ENCODE measurements at regions not wholly inside any gene's neighbourhood (a gene's known extent, or its start where the extent isn't known, plus 50 kb on each side); places are given as distances from the start of the nearest gene placed in this dataset.
A peak's percentile ranks its signal among the peaks of the same experiment; 100 is the strongest.
"Not testable (repeated sequence)": the region's sequence is repeated elsewhere in the genome, so short reads cannot be mapped to it uniquely, and the experiment has no call there.

- Mint-ChIP-seq H3K27ac (no peak overlapping the region), H3K4me1 (no peaks in the 10 kb centered on the region), H3K27me3 (no peaks in the 10 kb centered on the region), H3K4me3 (no peak overlapping the region), H3K9me3 (peaks cover 3 to 8% of the 10 kb centered on the region in 2 donors)
- ATAC-seq: no peak
- no peak for DNase-seq
Measured at GRCh38 chr2:37802899-37803379, 122.1 kb upstream of the RMDN2 start.

- not testable (repeated sequence) for ATAC-seq, DNase-seq, H3K4me3 Mint-ChIP-seq, H3K27ac Mint-ChIP-seq, H3K4me1 Mint-ChIP-seq, H3K27me3 Mint-ChIP-seq
- H3K9me3 Mint-ChIP-seq: peaks cover 8 to 11% of the 10 kb centered on the region in 2 donors
Measured at GRCh38 chr2:37806004-37806403, 119.1 kb upstream of the RMDN2 start.

GRCh38 chr2:37809525-37809924, 115.6 kb upstream of the RMDN2 start:
- ATAC-seq: no peak
- H3K9me3 Mint-ChIP-seq: peaks cover 8 to 11% of the 10 kb centered on the region in 2 donors
- no peak for DNase-seq
- no peak overlapping the region for H3K4me3 Mint-ChIP-seq
- H3K4me1 Mint-ChIP-seq: peaks cover 7% of the 10 kb centered on the region
- no peak overlapping the region for H3K27ac Mint-ChIP-seq
- H3K27me3 Mint-ChIP-seq: no peaks in the 10 kb centered on the region

DNA sequence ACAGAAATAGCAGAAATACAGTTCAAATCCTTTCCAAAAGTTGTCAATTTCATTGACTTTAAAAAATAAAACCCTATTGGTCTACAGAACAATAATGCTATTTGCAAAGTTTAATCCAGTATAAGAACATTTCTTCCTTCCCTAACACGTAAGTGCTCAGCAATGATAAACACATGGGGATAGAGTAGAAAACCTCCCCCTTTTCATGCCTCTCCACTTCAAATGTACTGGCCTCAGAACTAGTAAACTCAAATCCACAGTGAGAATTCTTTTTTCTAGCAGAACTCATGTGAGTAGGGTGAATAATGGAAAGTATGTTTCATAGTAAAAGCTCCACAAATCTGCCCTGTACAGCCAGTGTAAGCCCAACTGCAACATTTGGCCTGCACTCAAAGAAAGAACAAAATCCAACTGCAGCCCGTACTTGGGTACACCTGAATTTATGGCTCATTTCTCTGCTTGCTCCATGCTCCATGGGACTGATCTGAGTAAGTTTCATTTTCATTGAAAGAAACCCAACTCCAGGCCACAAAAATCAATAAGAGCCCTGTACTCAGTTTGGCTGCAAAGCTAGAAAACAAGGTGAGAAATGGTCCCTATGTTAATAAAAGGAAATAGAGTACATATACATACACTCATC, 115.0 kb upstream of the RMDN2 start:
- Mint-ChIP-seq H3K4me3 (no peak overlapping the region), H3K27ac (no peak overlapping the region), H3K4me1 (peaks cover 7% of the 10 kb centered on the region), H3K9me3 (peaks cover 8 to 11% of the 10 kb centered on the region in 2 donors), H3K27me3 (no peaks in the 10 kb centered on the region)
- DNase-seq (no peak), ATAC-seq (no peak)

DNA sequence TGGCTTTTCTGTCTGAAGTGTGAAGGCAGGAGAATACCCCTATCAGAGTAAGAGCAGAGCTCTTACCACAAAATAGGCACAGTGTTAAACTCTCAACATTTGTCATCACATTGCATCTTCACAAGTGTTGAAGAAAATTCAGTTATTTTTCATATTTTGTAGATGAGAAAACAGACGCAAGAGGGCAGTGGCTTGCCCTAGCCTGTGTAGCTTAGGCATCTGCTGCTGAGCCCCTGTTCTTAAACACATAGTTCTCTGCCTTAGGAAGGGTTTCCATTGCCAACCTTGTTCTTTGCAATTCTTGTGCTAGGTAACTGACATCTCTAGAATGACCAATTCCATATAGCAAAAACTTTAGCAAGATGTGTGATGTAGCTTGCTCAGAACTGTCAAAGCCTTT, 112.7 kb upstream of the RMDN2 start:
- Mint-ChIP-seq H3K9me3 (peaks cover 0 to 7% of the 10 kb centered on the region in 2 donors), H3K4me1 (peaks cover 7% of the 10 kb centered on the region), H3K27me3 (no peaks in the 10 kb centered on the region), H3K27ac (no peak overlapping the region), H3K4me3 (no peak overlapping the region)
- no peak for DNase-seq
- no peak for ATAC-seq

GRCh38 chr2:37812941-37813730, 112.0 kb upstream of the RMDN2 start:
- H3K27me3 Mint-ChIP-seq: no peaks in the 10 kb centered on the region
- H3K4me3 Mint-ChIP-seq: no peak overlapping the region
- H3K27ac Mint-ChIP-seq: no peak overlapping the region
- DNase-seq (no peak), ATAC-seq (no peak)
- H3K4me1 Mint-ChIP-seq: peaks cover 7% of the 10 kb centered on the region
- H3K9me3 Mint-ChIP-seq: peaks cover 0 to 7% of the 10 kb centered on the region in 2 donors

GRCh38 chr2:37816036-37816435, 109.1 kb upstream of the RMDN2 start:
- H3K4me3 Mint-ChIP-seq: no peak overlapping the region
- DNase-seq (no peak), ATAC-seq (no peak)
- peaks cover 4 to 6% of the 10 kb centered on the region in 2 donors for H3K9me3 Mint-ChIP-seq
- no peaks in the 10 kb centered on the region for H3K4me1 Mint-ChIP-seq
- H3K27ac Mint-ChIP-seq: no peak overlapping the region
- H3K27me3 Mint-ChIP-seq: no peaks in the 10 kb centered on the region

DNA sequence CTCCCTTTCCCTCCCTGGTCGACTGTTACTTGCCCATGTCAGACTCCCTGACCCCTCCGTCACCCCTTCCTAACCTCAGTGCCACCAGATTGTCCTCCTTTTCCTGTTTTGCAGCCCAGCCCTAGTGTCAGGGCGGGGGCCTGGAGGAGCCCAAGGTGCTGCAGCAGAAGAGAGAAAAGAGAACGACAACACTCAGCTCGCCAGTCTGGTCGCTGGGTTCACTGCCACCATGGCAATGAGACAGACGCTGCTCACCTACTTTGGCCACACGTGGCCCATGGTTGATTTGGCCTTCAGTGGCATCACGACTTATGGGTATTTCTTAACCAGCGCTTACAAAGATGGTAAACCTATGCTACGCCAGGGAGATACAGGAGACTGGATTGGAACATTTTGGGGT, 108.4 kb upstream of the RMDN2 start:
- H3K4me3 Mint-ChIP-seq: no peak overlapping the region
- H3K27ac Mint-ChIP-seq: peak overlapping the region in 1 of 2 donors; percentile 57
- H3K27me3 Mint-ChIP-seq: no peaks in the 10 kb centered on the region
- ATAC-seq (no peak), DNase-seq (no peak)
- H3K4me1 Mint-ChIP-seq: no peaks in the 10 kb centered on the region
- H3K9me3 Mint-ChIP-seq: peaks cover 4 to 7% of the 10 kb centered on the region in 2 donors

DNA sequence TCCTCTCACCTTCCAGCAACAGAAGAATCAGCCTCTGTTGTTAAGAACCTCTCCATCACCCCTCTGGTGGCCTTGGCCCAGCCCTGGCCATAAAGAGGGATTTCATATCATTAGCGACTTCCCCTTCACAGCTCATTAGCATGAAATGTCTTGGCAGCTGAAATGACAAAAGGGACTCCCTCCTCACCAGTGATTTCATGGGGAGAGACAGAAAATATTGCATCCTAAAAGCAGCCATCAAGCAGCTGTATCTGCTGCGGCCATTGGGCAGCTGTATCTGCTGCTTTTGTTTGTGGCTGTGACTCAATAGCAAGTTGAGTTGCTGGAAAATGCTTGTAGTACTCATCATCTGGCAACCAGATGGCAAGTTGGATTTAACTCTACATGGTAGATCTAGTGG, 105.9 kb upstream of the RMDN2 start:
- no peak overlapping the region for H3K4me3 Mint-ChIP-seq
- DNase-seq (no peak), ATAC-seq (no peak)
- no peak overlapping the region for H3K27ac Mint-ChIP-seq
- peaks cover 4 to 7% of the 10 kb centered on the region in 2 donors for H3K9me3 Mint-ChIP-seq
- no peaks in the 10 kb centered on the region for H3K27me3 Mint-ChIP-seq
- peaks cover 12% of the 10 kb centered on the region for H3K4me1 Mint-ChIP-seq

DNA sequence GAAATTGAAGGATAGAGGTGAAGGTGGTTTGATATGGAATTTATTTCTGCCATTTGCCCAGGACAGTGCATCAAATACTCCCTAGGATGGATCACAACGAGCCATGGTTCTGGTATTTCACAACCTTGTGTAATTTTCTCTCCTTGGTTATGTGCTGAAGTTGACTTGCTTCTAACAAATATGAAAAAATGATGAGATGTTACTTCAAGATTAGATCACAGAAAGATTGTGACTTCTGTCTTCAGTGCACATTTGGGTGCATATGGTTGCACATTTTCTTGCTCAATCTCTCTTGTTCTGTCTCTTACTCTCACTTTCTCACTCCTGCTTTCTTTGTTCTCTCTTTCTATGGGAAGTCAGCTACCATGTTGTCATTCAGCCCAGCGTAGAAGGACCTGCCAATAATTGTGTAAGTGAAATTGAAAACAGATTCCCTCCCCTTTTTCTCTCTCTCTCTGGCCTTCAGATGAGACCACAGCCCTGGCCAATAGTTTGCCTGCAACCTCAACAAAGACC, 104.6 kb upstream of the RMDN2 start:
- no peak overlapping the region for H3K27ac Mint-ChIP-seq

GRCh38 chr2:37825586-37825985, 99.5 kb upstream of the RMDN2 start:
- H3K4me1 Mint-ChIP-seq: peaks cover 12% of the 10 kb centered on the region
- H3K27me3 Mint-ChIP-seq: no peaks in the 10 kb centered on the region
- no peak for DNase-seq
- ATAC-seq: no peak
- no peak overlapping the region for H3K27ac Mint-ChIP-seq
- H3K4me3 Mint-ChIP-seq: no peak overlapping the region
- H3K9me3 Mint-ChIP-seq: peaks cover 4 to 6% of the 10 kb centered on the region in 2 donors

More for the DNA sequence above, 104.6 kb upstream of the RMDN2 start:
- DNase-seq (no peak), ATAC-seq (no peak)
- H3K4me3 Mint-ChIP-seq: no peak overlapping the region
- H3K4me1 Mint-ChIP-seq: peaks cover 12% of the 10 kb centered on the region
- no peaks in the 10 kb centered on the region for H3K27me3 Mint-ChIP-seq
- H3K9me3 Mint-ChIP-seq: peaks cover 4 to 7% of the 10 kb centered on the region in 2 donors

DNA sequence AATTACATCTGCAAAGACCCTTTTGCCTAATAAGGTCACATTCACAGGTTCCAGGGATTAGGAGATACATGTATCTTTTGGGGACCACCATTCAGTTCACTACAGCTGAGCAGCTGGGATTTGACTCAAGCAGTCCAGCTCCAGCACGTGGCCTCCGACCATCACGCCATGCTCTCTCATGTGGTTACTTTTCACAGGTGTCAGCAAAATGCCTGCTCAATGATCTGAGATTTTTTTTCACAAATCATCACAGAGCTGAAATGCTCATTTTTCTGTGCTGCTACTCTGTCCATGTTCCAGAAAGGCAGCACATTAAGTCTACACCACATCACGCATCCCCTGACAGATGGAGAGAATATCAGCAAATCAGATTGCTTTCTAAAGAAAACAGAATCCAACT, 98.5 kb upstream of the RMDN2 start:
- Mint-ChIP-seq H3K27me3 (no peaks in the 10 kb centered on the region), H3K9me3 (no peaks in the 10 kb centered on the region), H3K4me3 (no peak overlapping the region), H3K4me1 (peaks cover 12% of the 10 kb centered on the region), H3K27ac (no peak overlapping the region)
- no peak for DNase-seq
- ATAC-seq: no peak

GRCh38 chr2:37827455-37827854, 97.6 kb upstream of the RMDN2 start:
- no peak for ATAC-seq
- DNase-seq: no peak
- H3K9me3 Mint-ChIP-seq: no peaks in the 10 kb centered on the region
- H3K4me1 Mint-ChIP-seq: peaks cover 12% of the 10 kb centered on the region
- H3K4me3 Mint-ChIP-seq: no peak overlapping the region
- no peak overlapping the region for H3K27ac Mint-ChIP-seq
- no peaks in the 10 kb centered on the region for H3K27me3 Mint-ChIP-seq

DNA sequence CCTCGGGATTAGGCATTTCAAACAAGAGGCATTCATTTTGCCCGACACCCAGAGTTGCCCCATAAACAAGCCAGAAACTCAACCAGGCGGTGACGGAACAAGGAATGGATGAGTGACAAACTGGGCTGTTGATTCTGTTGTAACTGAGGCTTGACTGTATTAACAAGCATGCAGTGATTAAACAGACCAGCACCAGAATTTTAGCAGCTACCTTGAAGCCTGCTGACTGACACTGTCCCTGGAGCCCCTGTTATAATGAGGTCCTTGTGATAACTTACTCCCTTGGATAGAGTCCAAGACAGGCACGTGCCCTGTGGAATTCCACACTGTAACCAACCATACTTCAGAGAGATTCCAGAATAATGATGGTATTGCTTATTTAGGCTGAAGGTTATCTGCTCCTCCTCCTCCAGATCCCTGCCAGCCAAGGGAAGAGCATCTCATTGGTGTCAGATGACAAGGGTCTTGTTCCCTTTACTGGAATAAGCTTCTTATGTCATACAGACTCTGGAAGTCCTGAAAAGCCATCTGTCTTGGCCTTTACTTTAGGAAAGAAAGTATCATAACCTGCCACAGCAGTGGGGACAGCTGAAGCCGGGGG, 97.1 kb upstream of the RMDN2 start:
- H3K27ac Mint-ChIP-seq: no peak overlapping the region
- no peak overlapping the region for H3K4me3 Mint-ChIP-seq
- H3K4me1 Mint-ChIP-seq: peaks cover 10% of the 10 kb centered on the region
- ATAC-seq: no peak
- DNase-seq: no peak
- no peaks in the 10 kb centered on the region for H3K9me3 Mint-ChIP-seq
- H3K27me3 Mint-ChIP-seq: no peaks in the 10 kb centered on the region

GRCh38 chr2:37829202-37829601, 95.9 kb upstream of the RMDN2 start:
- Mint-ChIP-seq H3K4me1 (peaks cover 12% of the 10 kb centered on the region), H3K27ac (no peak overlapping the region), H3K9me3 (no peaks in the 10 kb centered on the region), H3K27me3 (no peaks in the 10 kb centered on the region), H3K4me3 (no peak overlapping the region)
- DNase-seq: no peak
- no peak for ATAC-seq
